GM21723 (cell line): ENCODE measurements at regions not wholly inside any gene's neighbourhood (a gene's known extent, or its start where the extent isn't known, plus 50 kb on each side); places are given as distances from the start of the nearest gene placed in this dataset.
A peak's percentile ranks its signal among the peaks of the same experiment; 100 is the strongest.

Source experiments
- ATAC-seq: cut with Tn5 transposase; IDR thresholded peaks from one replicate; pipeline ENCODE4 v1.9.1; 2021; ENCODE audit warnings: mild to moderate bottlenecking, moderate library complexity; ENCODE audit not compliant: unreplicated experiment

- ATAC-seq: no peak
Observed at GRCh38 chr6:169847141-169847674, 95.8 kb downstream of the ERMARD start.

GRCh38 chr6:169846286-169847056 is 95.0 kb downstream of the ERMARD start:
- ATAC-seq: no peak

GRCh38 chr6:169845426-169846285 is 94.2 kb downstream of the ERMARD start:
- ATAC-seq: no peak

GRCh38 chr6:169844946-169845345 is 93.5 kb downstream of the ERMARD start:
- no peak for ATAC-seq

- no peak for ATAC-seq
Observed at GRCh38 chr6:169843991-169844390, 92.6 kb downstream of the ERMARD start.

GRCh38 chr6:169843110-169843509 is 91.7 kb downstream of the ERMARD start:
- ATAC-seq: no peak

- ATAC-seq: no peak
Observed at GRCh38 chr6:169841907-169842606, 90.6 kb downstream of the ERMARD start.

GRCh38 chr6:169841251-169841650 is 89.8 kb downstream of the ERMARD start:
- ATAC-seq: no peak

GRCh38 chr6:169839898-169840631 is 88.6 kb downstream of the ERMARD start:
- ATAC-seq: no peak

GRCh38 chr6:169839493-169839892 is 88.1 kb downstream of the ERMARD start:
- no peak for ATAC-seq

GRCh38 chr6:169839029-169839481 is 87.6 kb downstream of the ERMARD start:
- ATAC-seq: no peak

- ATAC-seq: no peak
Observed at GRCh38 chr6:169838346-169839028, 87.1 kb downstream of the ERMARD start.

- ATAC-seq: no peak
Observed at GRCh38 chr6:169837529-169838250, 86.3 kb downstream of the ERMARD start.

- ATAC-seq: no peak
Observed at GRCh38 chr6:169833258-169833794, 81.9 kb downstream of the ERMARD start.

GRCh38 chr6:169832247-169832948 is 81.0 kb downstream of the ERMARD start:
- ATAC-seq: no peak

- ATAC-seq: peak; percentile 68
Observed at GRCh38 chr6:169831450-169832246, 80.2 kb downstream of the ERMARD start.
